ENCODE measurements at regions not wholly inside any gene's neighbourhood (a gene's known extent, or its start where the extent isn't known, plus 50 kb on each side); places are given as distances from the start of the nearest gene placed in this dataset.
"Not testable (repeated sequence)": the region's sequence is repeated elsewhere in the genome, so short reads cannot be mapped to it uniquely, and the experiment has no call there.

- H4K20me1 ChIP-seq (replicated peaks; ENCODE audit: control insufficient read depth, insufficient read depth, low read length); H3K4me3 ChIP-seq; CTCF ChIA-PET (ENCODE audit: low intra/inter-chr PET ratio); H3K36me3 ChIP-seq (ENCODE audit: control insufficient read depth, insufficient read depth, low read length); H3K9me1 ChIP-seq (ENCODE audit: control insufficient read depth, insufficient read depth, low read length); H3K79me2 ChIP-seq (ENCODE audit: control insufficient read depth, insufficient read depth, low read length); BruUV-seq (replicated peaks); H3K4me2 ChIP-seq (ENCODE audit: insufficient read depth, low read length); in situ Hi-C loops (cut with MboI); intact Hi-C loops (cut with micrococcal nuclease); H3K27me3 ChIP-seq (ENCODE audit: control insufficient read depth in 2 of 2, insufficient read depth in 2 of 2, low read length in 2 of 2); H3K9ac ChIP-seq (ENCODE audit: insufficient read depth in 1 of 2, low read depth in 2 of 2, low read length in 2 of 2); H3K9me3 ChIP-seq (replicated peaks; ENCODE audit: control insufficient read depth, insufficient read depth, low read depth, low read length); H3K27ac ChIP-seq (ENCODE audit: extremely low read depth, low read depth, low read length); H2AFZ ChIP-seq (ENCODE audit: low read depth, low read length); FAIRE-seq; DNase-seq (ENCODE audit: extremely low read depth in 1 of 4, low spot score in 3 of 4); ATAC-seq: not testable (repeated sequence)
- H3K4me1 ChIP-seq (replicated peaks in 1 of 2; ENCODE audit: control insufficient read depth in 2 of 2, insufficient read depth in 2 of 2, low read length in 2 of 2), result peaks cover 17 to 18% of the 10 kb centered on the region in 2 experiments; a peak in 4 of 5 replicates
- TF ChIP-seq TRIM28 (IDR thresholded peaks at IDR 0.05) (0 out of 2 replicates have a peak, but pooled peaks have one; percentile 43), ZNF431 (CRISPR knock-in tag; IDR thresholded peaks at IDR 0.05) (peak; percentile 98), ZFP36 (IDR thresholded peaks at IDR 0.05; ENCODE audit: low read depth, low read length, partially characterized antibody) (peak; percentile 79), TRIM24 (IDR thresholded peaks at IDR 0.05) (peak in 1 of 2 experiments; percentile 47; a peak in 1 of 4 replicates)
- POLR2A ChIA-PET, result interaction anchor here (0.7 kb wide), 1 partner anchor 14 kb away, joined by 4 read pairs; no protein-coding TSS in a partner anchor
These were observed 70.9 kb upstream of the ZNF469 start for GRCh38 chr16:88311860-88312259.

DNA sequence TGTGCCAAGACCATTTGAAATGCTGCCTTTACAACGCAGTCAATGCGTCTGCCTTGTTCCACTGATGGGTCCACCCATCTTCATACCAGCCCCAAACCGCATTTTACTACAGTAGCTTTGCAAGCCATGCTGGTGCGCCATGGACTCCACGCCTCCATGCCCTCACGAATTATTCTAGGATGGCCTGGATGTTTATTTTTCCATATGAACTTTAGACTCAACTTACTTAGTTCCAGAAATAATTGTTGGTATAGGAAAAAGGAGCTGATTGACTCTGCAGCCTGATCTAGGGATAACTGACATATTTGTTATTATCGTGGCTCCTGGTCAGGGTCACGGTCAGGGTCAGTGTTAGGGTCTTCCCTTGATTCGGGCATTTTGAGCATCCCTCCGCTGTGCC lies 70.0 kb upstream of the ZNF469 start:
- Histone ChIP-seq H3K79me2 (ENCODE audit: control insufficient read depth, insufficient read depth, low read length) (no peaks in the 10 kb centered on the region), H3K4me3 (no peak overlapping the region), H3K36me3 (ENCODE audit: control insufficient read depth, insufficient read depth, low read length) (no peaks in the 10 kb centered on the region), H3K9me1 (ENCODE audit: control insufficient read depth, insufficient read depth, low read length) (no peaks in the 10 kb centered on the region), H3K4me2 (ENCODE audit: insufficient read depth, low read length) (no peak overlapping the region), H2AFZ (ENCODE audit: low read depth, low read length) (no peak overlapping the region), H3K9ac (ENCODE audit: insufficient read depth in 1 of 2, low read depth in 2 of 2, low read length in 2 of 2) (no peak overlapping the region), H3K27ac (ENCODE audit: extremely low read depth, low read depth, low read length) (no peak overlapping the region), H3K4me1 (replicated peaks in 1 of 2; ENCODE audit: control insufficient read depth in 2 of 2, insufficient read depth in 2 of 2, low read length in 2 of 2) (peaks cover 10 to 26% of the 10 kb centered on the region in 2 experiments; a peak in 4 of 5 replicates), H4K20me1 (replicated peaks; ENCODE audit: control insufficient read depth, insufficient read depth, low read length) (no peaks in the 10 kb centered on the region), H3K9me3 (replicated peaks; ENCODE audit: control insufficient read depth, insufficient read depth, low read depth, low read length) (peaks cover 2% of the 10 kb centered on the region; the same call in 1 of the 2 replicates), H3K27me3 (ENCODE audit: control insufficient read depth in 2 of 2, insufficient read depth in 2 of 2, low read length in 2 of 2) (no peaks in the 10 kb centered on the region)
- in situ Hi-C loops (cut with MboI) (no loop called here), intact Hi-C loops (cut with micrococcal nuclease) (no loop called here)
- ATAC-seq (no peak), FAIRE-seq (no peak), DNase-seq (ENCODE audit: extremely low read depth in 1 of 4, low spot score in 3 of 4) (no peak)
- POLR2A ChIA-PET, result interaction anchor here (0.7 kb wide), 1 partner anchor 13 kb away, joined by 4 read pairs; no protein-coding TSS in a partner anchor
- no TSS peak for BruUV-seq (replicated peaks)
- CTCF ChIA-PET (ENCODE audit: low intra/inter-chr PET ratio), result no interaction called here
- 26% methylated on average over 10 of the region's 10 CpGs for WGBS (ENCODE audit: insufficient coverage, low coverage, missing lambda C conversion rate)
- TF ChIP-seq ZNF695 (CRISPR knock-in tag; IDR thresholded peaks at IDR 0.05) (no peak), KLF13 (tag; IDR thresholded peaks at IDR 0.05; ENCODE audit: borderline replicate concordance, low read depth) (no peak), PTBP1 (IDR thresholded peaks at IDR 0.05; ENCODE audit: low read depth, low read length) (no peak), RREB1 (CRISPR knock-in tag; IDR thresholded peaks at IDR 0.05) (no peak), GTF2A2 (tag; IDR thresholded peaks at IDR 0.05) (no peak), ZNF644 (tag; IDR thresholded peaks at IDR 0.05; ENCODE audit: low read depth) (no peak), IRF2 (CRISPR knock-in tag; IDR thresholded peaks at IDR 0.05) (no peak)
- TF ChIP-seq, protein P1, sequence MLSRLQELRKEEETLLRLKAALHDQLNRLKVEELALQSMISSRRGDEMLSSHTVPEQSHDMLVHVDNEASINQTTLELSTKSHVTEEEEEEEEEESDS (CRISPR knock-in tag; IDR thresholded peaks at IDR 0.05), result no peak

Data from K562 (cell line).